Vagina (tissue), 2 donors: ENCODE measurements at regions not wholly inside any gene's neighbourhood (a gene's known extent, or its start where the extent isn't known, plus 50 kb on each side); places are given as distances from the start of the nearest gene placed in this dataset.

Experiments used
- DNase-seq, 2 donors: peaks; one replicate each; pipeline ENCODE4 v3.0.0-alpha.2; 2017; ENCODE audit errors: extremely low spot score in 2 of 2
- H3K27ac ChIP-seq: fragments of 200-600 bp; sonication (generic); one replicate; pipeline ENCODE4 v1.5.1; 2019
- H3K27me3 ChIP-seq: fragments of 200-600 bp; sonication (generic); one replicate; pipeline ENCODE4 v1.5.1; 2019
- H3K36me3 ChIP-seq, 2 donors: fragments of 200-600 bp; sonication (generic); one replicate each; pipeline ENCODE4 v1.5.1; 2017 to 2019
- H3K4me1 ChIP-seq: fragments of 200-600 bp; sonication (generic); one replicate; pipeline ENCODE4 v1.5.1; 2019
- H3K4me3 ChIP-seq, 2 donors: fragments of 200-600 bp; sonication (generic); 1 replicate in 1 of 2; 2 replicates in 1 of 2; pipeline ENCODE4 v1.5.1; 2016 to 2019
- H3K9me3 ChIP-seq: fragments of 200-600 bp; sonication (generic); one replicate; pipeline ENCODE4 v1.5.1; 2019
- POLR2A ChIP-seq, 2 donors: fragments of 450-650 bp; IDR thresholded peaks; one replicate each; pipeline ENCODE4 v1.6.1; 2017; ENCODE audit warnings: antibody characterized with exemption in 2 of 2, mild to moderate bottlenecking in 2 of 2, moderate library complexity in 2 of 2
- POLR2AphosphoS5 ChIP-seq, 2 donors: sonication (generic); formaldehyde crosslinking; IDR thresholded peaks; one replicate each; pipeline ENCODE4 v1.9.0; 2017; ENCODE audit warnings: antibody characterized with exemption in 2 of 2, mild to moderate bottlenecking in 2 of 2, low read depth in 1 of 2; ENCODE audit not compliant: insufficient read depth in 1 of 2
- intact Hi-C: fragments of 100-400 bp; cut with DNase I; formaldehyde crosslinking; loops from one replicate; pipeline ENCODE4 v1.15.1; 2023
- TF ChIP-seq, protein P1 (sequence below), 3 experiments: fragments of 450-650 bp in 2 of 3; fragments of 200-600 bp in 1 of 3; sonication (generic) in 1 of 3; IDR thresholded peaks; one replicate each; pipeline ENCODE4 v1.5.1; 2017 to 2019; ENCODE audit warnings: antibody characterized with exemption in 3 of 3, mild to moderate bottlenecking in 2 of 3, moderate library complexity in 2 of 3

DNA sequence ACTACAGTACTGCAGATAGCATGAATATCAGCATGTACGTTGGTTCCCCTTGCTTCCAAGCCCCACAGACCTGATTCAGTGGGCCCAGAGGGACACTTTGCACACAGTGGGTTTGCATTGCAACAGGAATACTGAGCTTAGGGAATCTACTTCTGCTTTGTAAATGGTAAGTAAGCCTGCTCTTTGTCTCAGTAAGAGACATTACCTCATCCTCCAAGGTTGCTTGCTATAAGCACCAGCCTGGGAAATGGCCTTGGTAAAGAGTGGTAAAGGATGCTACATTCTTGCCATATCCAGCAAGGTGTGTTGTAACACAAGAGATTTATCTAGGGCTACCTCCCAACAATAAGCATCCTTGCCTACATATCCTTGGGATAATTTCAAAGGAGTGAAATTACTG lies 730.5 kb downstream of the INHBA start:
- H3K9me3 ChIP-seq: no peaks in the 10 kb centered on the region
- TF ChIP-seq, protein P1, sequence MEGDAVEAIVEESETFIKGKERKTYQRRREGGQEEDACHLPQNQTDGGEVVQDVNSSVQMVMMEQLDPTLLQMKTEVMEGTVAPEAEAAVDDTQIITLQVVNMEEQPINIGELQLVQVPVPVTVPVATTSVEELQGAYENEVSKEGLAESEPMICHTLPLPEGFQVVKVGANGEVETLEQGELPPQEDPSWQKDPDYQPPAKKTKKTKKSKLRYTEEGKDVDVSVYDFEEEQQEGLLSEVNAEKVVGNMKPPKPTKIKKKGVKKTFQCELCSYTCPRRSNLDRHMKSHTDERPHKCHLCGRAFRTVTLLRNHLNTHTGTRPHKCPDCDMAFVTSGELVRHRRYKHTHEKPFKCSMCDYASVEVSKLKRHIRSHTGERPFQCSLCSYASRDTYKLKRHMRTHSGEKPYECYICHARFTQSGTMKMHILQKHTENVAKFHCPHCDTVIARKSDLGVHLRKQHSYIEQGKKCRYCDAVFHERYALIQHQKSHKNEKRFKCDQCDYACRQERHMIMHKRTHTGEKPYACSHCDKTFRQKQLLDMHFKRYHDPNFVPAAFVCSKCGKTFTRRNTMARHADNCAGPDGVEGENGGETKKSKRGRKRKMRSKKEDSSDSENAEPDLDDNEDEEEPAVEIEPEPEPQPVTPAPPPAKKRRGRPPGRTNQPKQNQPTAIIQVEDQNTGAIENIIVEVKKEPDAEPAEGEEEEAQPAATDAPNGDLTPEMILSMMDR (IDR thresholded peaks at IDR 0.05): no peak
- TF ChIP-seq POLR2A (IDR thresholded peaks at IDR 0.05): no peak
- no peak for DNase-seq
- H3K4me3 ChIP-seq: no peak overlapping the region
- no peaks in the 10 kb centered on the region for H3K36me3 ChIP-seq
- H3K27me3 ChIP-seq: no peaks in the 10 kb centered on the region
- H3K27ac ChIP-seq: no peak overlapping the region
- intact Hi-C loops: no loop called here
- peaks cover 11% of the 10 kb centered on the region for H3K4me1 ChIP-seq

DNA sequence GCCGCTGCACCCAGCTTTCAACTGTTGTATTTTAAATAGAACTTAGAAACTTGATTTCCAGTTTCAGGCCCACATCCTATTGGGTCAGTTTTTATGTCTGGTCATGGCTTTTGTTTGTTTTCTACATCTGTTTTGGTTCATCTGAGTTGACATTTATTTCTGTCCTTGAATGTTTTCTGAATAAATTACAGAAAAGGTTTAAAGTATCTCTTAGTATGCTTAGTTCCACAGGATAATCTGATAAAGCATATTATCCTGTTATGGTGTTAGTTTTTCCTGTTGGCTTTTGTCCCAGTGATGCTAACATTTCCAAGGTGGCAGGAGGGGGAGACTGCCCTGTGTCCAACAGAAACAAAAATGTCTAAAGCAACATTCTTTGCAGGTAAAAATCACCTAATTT lies 733.2 kb downstream of the INHBA start:
- intact Hi-C loops: no loop called here
- H3K9me3 ChIP-seq: no peaks in the 10 kb centered on the region
- H3K4me1 ChIP-seq: peaks cover 11% of the 10 kb centered on the region
- no peaks in the 10 kb centered on the region for H3K36me3 ChIP-seq
- no peak overlapping the region for H3K4me3 ChIP-seq
- no peak overlapping the region for H3K27ac ChIP-seq
- TF ChIP-seq, protein P1 (IDR thresholded peaks at IDR 0.05): no peak
- TF ChIP-seq POLR2AphosphoS5 (IDR thresholded peaks at IDR 0.05; ENCODE audit: insufficient read depth in 1 of 2, low read depth in 1 of 2): no peak
- TF ChIP-seq POLR2A (IDR thresholded peaks at IDR 0.05): no peak
- H3K27me3 ChIP-seq: no peaks in the 10 kb centered on the region
- DNase-seq: no peak

DNA sequence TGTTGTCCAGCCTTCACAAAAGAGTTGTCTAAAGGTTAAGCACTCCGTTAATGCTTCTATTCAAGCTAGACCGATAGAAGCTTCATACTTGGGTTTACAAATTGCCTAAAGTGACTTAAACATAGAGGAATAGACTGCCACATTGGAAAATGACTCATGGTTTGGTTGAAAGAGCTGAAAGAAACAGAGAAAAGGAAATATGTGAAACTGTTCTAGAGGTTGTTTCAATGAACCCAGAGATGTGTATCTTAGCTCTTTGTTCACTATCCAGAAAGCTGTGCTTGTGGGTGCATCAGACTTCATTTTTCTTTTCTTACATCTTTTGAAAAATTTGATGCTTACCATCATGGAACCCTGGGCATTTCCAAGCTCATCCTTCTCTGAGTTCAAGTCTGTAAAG lies 736.2 kb downstream of the INHBA start:
- Histone ChIP-seq H3K4me3 (no peak overlapping the region), H3K27me3 (no peaks in the 10 kb centered on the region), H3K4me1 (peaks cover 11% of the 10 kb centered on the region), H3K36me3 (no peaks in the 10 kb centered on the region), H3K27ac (no peak overlapping the region), H3K9me3 (no peaks in the 10 kb centered on the region)
- no peak for DNase-seq
- intact Hi-C loops: no loop called here
- TF ChIP-seq, protein P1 (IDR thresholded peaks at IDR 0.05): no peak
- no peak for TF ChIP-seq POLR2A (IDR thresholded peaks at IDR 0.05)

DNA sequence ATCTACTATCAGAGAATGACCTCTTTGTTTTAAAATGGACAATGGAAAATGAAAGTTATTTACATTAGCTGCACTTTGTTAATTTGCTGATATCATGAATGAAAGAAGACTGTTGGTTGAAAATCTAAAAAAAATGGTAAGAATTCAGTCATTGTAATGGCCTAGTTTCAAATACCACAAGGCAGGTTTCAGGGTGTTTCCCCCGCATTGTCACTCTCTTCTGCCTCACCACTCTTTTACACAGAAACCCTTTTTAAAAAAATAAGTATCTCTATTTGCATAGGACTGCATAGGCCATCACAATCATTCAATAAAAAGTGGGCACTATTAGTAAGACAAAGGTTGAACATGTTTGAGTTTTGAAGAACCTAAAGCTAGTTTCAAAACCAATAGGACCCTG lies 737.1 kb downstream of the INHBA start:
- Histone ChIP-seq H3K4me3 (no peak overlapping the region), H3K9me3 (no peaks in the 10 kb centered on the region), H3K27me3 (no peaks in the 10 kb centered on the region), H3K36me3 (no peaks in the 10 kb centered on the region), H3K27ac (no peak overlapping the region), H3K4me1 (peaks cover 11% of the 10 kb centered on the region)
- no peak for DNase-seq
- no peak for TF ChIP-seq POLR2AphosphoS5 (IDR thresholded peaks at IDR 0.05; ENCODE audit: insufficient read depth in 1 of 2, low read depth in 1 of 2)
- no peak for TF ChIP-seq POLR2A (IDR thresholded peaks at IDR 0.05)
- TF ChIP-seq, protein P1 (IDR thresholded peaks at IDR 0.05): no peak
- intact Hi-C loops: no loop called here

DNA sequence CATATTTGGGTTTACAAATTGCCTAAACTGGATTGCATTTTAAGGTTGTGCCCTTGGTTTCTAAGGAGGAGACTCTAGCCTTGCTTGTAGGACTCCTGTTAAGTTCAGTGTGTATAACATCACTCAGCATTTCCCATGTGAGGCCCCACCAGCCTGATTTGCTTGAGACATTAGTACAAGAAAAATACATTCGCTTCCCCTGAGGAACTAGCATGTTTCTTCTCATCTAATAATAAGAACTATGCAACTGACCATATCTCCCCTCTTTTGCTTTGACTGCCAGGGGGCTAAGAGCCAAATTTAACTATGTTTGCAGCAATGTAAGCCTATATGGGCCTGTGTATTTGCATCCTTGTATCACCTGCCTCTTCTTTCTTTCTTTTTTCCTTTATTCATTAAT lies 737.9 kb downstream of the INHBA start:
- H3K4me3 ChIP-seq: no peak overlapping the region
- H3K4me1 ChIP-seq: peaks cover 8% of the 10 kb centered on the region
- DNase-seq: no peak
- no peaks in the 10 kb centered on the region for H3K9me3 ChIP-seq
- no peak overlapping the region for H3K27ac ChIP-seq
- TF ChIP-seq POLR2A (IDR thresholded peaks at IDR 0.05): no peak
- TF ChIP-seq, protein P1 (IDR thresholded peaks at IDR 0.05): no peak
- no peak for TF ChIP-seq POLR2AphosphoS5 (IDR thresholded peaks at IDR 0.05; ENCODE audit: insufficient read depth in 1 of 2, low read depth in 1 of 2)
- intact Hi-C loops: no loop called here
- no peaks in the 10 kb centered on the region for H3K27me3 ChIP-seq
- no peaks in the 10 kb centered on the region for H3K36me3 ChIP-seq
